ENCODE measurements at regions not wholly inside any gene's neighbourhood (a gene's known extent, or its start where the extent isn't known, plus 50 kb on each side); places are given as distances from the start of the nearest gene placed in this dataset.

GRCh38 chr3:137509354-137510045 is 254.6 kb upstream of the SOX14 start:
- intact Hi-C loops (cut with micrococcal nuclease; ENCODE audit: unreplicated experiment), result no loop called here
- Mint-ChIP-seq H3K4me1 (ENCODE audit: low read depth, unreplicated experiment) (no peaks in the 10 kb centered on the region), H3K27ac (ENCODE audit: unreplicated experiment) (no peak overlapping the region), H3K27me3 (ENCODE audit: insufficient read depth, unreplicated experiment) (peaks cover 11% of the 10 kb centered on the region), H3K36me3 (ENCODE audit: insufficient read depth, unreplicated experiment) (peaks cover 6% of the 10 kb centered on the region), H3K9me3 (ENCODE audit: unreplicated experiment) (no peaks in the 10 kb centered on the region), H3K4me3 (ENCODE audit: unreplicated experiment) (peak overlapping the region; percentile 28)
- ChIA-PET CTCF (interaction anchor here (0.5 kb wide), 1 partner anchor 176 kb away, joined by 5 read pairs; no protein-coding TSS in a partner anchor), POLR2A (no interaction called here)
- DNase-seq, result peak; percentile 41 to 54
- Histone ChIP-seq H3K4me3 (ENCODE audit: low read depth, low read length) (peak overlapping the region; percentile 17), H3K4me1 (peaks cover 11% of the 10 kb centered on the region; the same call in 1 of the 2 replicates), H3K36me3 (ENCODE audit: control insufficient read depth, insufficient read depth, low read length) (no peaks in the 10 kb centered on the region), H3K9me3 (no peaks in the 10 kb centered on the region), H3K27me3 (replicated peaks; ENCODE audit: control insufficient read depth, insufficient read depth, low read length) (no peaks in the 10 kb centered on the region)
- BruUV-seq (replicated peaks), result no TSS peak
- TF ChIP-seq CTCF (IDR thresholded peaks at IDR 0.05; ENCODE audit: insufficient read depth in 1 of 2, low read depth in 1 of 2, low read length in 1 of 2, severe bottlenecking in 1 of 2, unreplicated experiment in 1 of 2), result no peak

- H3K4me1 Mint-ChIP-seq (ENCODE audit: low read depth, unreplicated experiment), result no peaks in the 10 kb centered on the region
- Histone ChIP-seq H3K4me3 (ENCODE audit: low read depth, low read length) (no peak overlapping the region), H3K4me1 (peaks cover 11% of the 10 kb centered on the region; the same call in 1 of the 2 replicates), H3K9me3 (no peaks in the 10 kb centered on the region), H3K27me3 (replicated peaks; ENCODE audit: control insufficient read depth, insufficient read depth, low read length) (no peaks in the 10 kb centered on the region), H3K36me3 (ENCODE audit: control insufficient read depth, insufficient read depth, low read length) (no peaks in the 10 kb centered on the region)
- ChIA-PET POLR2A (no interaction called here), CTCF (no interaction called here)
- no peak overlapping the region for H3K4me3 Mint-ChIP-seq (ENCODE audit: unreplicated experiment)
- no TSS peak for BruUV-seq (replicated peaks)
- H3K27me3 Mint-ChIP-seq (ENCODE audit: insufficient read depth, unreplicated experiment), result peaks cover 7% of the 10 kb centered on the region
- H3K27ac Mint-ChIP-seq (ENCODE audit: unreplicated experiment), result no peak overlapping the region
- H3K36me3 Mint-ChIP-seq (ENCODE audit: insufficient read depth, unreplicated experiment), result no peaks in the 10 kb centered on the region
- peak in 1 of 2 experiments; percentile 13 for TF ChIP-seq CTCF (IDR thresholded peaks at IDR 0.05; ENCODE audit: insufficient read depth in 1 of 2, low read depth in 1 of 2, low read length in 1 of 2, severe bottlenecking in 1 of 2, unreplicated experiment in 1 of 2)
- DNase-seq, result no peak
- intact Hi-C loops (cut with micrococcal nuclease; ENCODE audit: unreplicated experiment), result no loop called here
- no peaks in the 10 kb centered on the region for H3K9me3 Mint-ChIP-seq (ENCODE audit: unreplicated experiment)
These were observed 252.5 kb upstream of the SOX14 start for GRCh38 chr3:137511655-137512054.

- Mint-ChIP-seq H3K27ac (ENCODE audit: unreplicated experiment) (no peak overlapping the region), H3K36me3 (ENCODE audit: insufficient read depth, unreplicated experiment) (no peaks in the 10 kb centered on the region), H3K4me1 (ENCODE audit: low read depth, unreplicated experiment) (no peaks in the 10 kb centered on the region), H3K9me3 (ENCODE audit: unreplicated experiment) (no peaks in the 10 kb centered on the region), H3K27me3 (ENCODE audit: insufficient read depth, unreplicated experiment) (peaks cover 8% of the 10 kb centered on the region), H3K4me3 (ENCODE audit: unreplicated experiment) (no peak overlapping the region)
- ChIA-PET CTCF (no interaction called here), POLR2A (no interaction called here)
- peak; percentile 7 to 15 for TF ChIP-seq CTCF (IDR thresholded peaks at IDR 0.05; ENCODE audit: insufficient read depth in 1 of 2, low read depth in 1 of 2, low read length in 1 of 2, severe bottlenecking in 1 of 2, unreplicated experiment in 1 of 2)
- intact Hi-C loops (cut with micrococcal nuclease; ENCODE audit: unreplicated experiment), result no loop called here
- no peaks in the 10 kb centered on the region for H3K27me3 ChIP-seq (replicated peaks; ENCODE audit: control insufficient read depth, insufficient read depth, low read length)
- H3K4me1 ChIP-seq, result peaks cover 4% of the 10 kb centered on the region; the same call in 1 of the 2 replicates
- no peaks in the 10 kb centered on the region for H3K9me3 ChIP-seq
- H3K36me3 ChIP-seq (ENCODE audit: control insufficient read depth, insufficient read depth, low read length), result no peaks in the 10 kb centered on the region
- no TSS peak for BruUV-seq (replicated peaks)
- H3K4me3 ChIP-seq (ENCODE audit: low read depth, low read length), result no peak overlapping the region
- DNase-seq, result no peak
These were observed 249.3 kb upstream of the SOX14 start for GRCh38 chr3:137514853-137515252.

Measured in Caco-2 (cell line).